ENCODE measurements at regions not wholly inside any gene's neighbourhood (a gene's known extent, or its start where the extent isn't known, plus 50 kb on each side); places are given as distances from the start of the nearest gene placed in this dataset.
A peak's percentile ranks its signal among the peaks of the same experiment; 100 is the strongest.

DNA sequence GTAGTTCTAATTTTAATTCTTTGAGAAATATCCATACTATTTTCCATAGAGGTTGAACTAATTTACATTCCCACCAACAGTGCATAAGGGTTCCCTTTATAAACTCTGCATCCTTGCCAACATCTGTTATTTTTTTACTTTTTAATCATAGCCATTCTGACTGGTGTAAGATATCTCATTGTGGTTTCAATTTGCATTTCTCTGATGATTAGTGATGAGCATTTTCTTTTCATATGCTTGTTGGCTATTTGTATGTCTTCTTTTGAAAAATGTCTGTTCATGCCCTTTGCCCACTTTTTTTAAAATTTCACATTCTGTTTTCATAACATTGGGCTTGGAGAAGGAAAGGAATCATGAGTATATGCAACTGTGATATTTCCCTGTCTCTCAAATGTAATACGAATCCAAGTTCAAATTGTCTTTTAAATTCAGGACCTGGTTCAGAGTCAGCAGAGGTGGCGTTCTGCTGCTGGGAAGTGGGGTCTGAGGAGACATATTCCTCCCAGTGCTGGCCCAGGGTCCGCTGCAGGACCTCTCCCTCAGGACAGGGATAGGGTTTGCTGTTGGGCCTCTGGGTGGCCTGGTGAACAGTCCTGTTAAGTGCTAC lies 81.2 kb upstream of the ETV6 start:
- DNase-seq (ENCODE audit: low spot score), result no peak

DNA sequence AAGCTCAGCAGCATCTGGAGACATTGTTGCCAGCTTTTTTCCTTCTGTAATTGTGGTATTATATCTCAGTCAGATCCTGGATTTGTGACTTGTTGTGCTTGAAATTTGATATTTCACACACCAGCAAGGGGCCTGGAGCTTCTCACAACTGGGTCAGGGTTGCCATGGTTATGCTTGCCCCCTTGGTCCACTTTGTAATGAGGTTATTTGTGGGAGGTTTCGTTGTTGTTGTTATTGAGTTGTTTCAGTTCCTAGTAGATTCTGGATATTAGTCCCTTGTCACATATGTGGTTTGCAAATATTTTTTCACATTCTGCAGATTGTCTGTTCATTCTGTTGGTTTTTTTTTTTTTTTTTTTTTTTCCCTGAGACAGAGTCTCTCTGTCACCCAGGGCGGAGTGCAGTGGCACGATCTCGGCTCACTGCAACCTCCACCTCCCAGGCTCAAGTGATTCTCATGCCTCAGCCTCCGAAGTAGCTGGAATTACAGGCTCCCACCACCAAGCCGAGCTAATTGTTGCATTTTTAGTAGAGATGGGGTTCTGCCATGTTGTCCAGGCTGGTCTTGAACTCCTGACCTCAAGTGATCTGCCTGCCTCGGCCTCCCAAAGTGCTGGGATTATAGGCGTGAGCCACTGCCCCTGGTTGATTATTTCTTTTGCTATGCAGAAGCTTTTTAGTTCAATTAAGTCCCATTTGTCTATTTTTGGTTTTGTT lies 80.6 kb upstream of the ETV6 start:
- DNase-seq (ENCODE audit: low spot score), result no peak

DNA sequence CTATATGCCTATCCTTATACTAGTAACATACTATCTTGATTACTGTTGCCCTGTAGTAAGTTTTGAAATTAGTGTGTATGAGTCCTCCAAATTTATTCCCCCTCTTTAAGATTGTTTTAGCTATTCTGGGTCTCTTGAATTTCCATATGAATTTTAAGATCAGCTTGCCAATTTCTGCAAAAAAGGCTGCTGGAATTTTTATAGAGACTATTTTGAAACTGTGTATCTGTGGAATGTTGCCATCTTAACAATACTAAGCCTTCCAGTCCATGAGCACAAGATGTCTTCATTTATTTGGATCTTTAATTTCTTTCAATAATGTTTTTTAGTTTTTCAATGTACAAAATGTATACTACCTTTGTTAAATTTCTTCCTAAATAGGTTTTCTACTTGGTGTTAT lies 79.8 kb upstream of the ETV6 start:
- DNase-seq (ENCODE audit: low spot score), result no peak

DNA sequence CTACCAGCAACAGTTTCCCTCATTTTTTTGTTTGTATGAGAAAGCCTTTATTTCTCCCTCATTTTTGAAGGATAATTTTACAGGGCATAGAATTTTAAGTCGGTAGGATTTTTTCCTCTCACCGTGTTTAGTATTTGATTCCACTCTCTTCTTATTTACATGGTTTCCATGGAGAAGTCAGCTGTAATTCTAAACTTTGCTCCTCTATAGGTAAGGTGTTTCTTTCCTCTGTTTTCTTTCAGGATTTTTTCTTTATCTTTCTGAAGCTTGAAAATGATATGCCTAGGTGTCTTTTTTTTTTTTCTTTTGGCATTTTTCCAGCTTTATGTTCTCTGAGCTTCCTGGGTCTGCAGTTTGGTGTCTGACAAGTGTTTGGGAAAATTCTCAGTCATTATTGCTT lies 75.6 kb upstream of the ETV6 start:
- no peak for DNase-seq (ENCODE audit: low spot score)

DNA sequence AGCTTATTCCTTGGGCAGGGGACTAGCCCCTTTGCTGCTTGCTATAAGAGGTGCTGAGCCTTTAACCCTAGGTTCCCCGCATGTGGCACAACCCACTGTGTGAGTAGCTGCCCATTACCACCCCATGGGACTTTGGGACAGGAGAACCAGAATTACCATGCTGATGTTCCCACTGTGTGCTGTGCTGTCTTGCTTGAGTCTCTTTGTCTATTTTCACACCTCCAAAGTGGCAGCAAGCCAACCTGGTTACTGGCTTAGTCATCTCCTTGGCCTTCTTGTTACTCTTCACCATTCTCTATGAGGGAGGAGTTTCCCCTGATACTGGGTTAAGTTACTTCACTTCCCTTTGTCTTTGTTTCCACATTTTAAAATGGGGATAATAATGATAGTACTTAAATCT lies 73.4 kb upstream of the ETV6 start:
- peak; percentile 32 for DNase-seq (ENCODE audit: low spot score)

DNA sequence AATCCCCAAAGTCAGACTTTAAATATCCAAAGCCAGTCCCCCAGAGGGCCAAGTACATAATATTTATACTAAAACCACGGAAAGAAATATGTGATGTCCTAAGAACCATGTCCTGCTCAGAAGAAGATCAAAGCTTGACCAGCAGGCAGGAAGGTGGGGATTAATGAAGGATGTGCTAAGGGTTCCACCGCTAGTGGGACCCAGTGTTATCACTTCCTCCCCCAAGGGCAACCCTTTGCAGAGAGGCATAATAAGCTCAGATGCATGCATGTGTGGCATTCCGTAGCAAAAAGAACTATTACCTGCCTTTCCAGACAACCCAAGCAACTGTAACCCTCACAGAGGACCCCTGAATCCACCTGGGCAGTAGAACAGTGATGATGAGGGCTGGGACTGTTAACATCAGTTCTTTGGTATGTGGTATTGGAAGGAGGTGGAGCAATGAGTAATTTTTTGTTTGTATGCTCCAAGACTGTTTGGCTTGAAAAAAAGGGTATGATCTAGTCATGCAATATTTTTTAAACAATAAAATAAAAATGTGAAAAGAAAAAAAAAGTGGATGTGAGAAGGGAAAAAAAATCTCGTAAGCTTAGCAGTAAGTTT lies 71.7 kb upstream of the ETV6 start:
- no peak for DNase-seq (ENCODE audit: low spot score)

DNA sequence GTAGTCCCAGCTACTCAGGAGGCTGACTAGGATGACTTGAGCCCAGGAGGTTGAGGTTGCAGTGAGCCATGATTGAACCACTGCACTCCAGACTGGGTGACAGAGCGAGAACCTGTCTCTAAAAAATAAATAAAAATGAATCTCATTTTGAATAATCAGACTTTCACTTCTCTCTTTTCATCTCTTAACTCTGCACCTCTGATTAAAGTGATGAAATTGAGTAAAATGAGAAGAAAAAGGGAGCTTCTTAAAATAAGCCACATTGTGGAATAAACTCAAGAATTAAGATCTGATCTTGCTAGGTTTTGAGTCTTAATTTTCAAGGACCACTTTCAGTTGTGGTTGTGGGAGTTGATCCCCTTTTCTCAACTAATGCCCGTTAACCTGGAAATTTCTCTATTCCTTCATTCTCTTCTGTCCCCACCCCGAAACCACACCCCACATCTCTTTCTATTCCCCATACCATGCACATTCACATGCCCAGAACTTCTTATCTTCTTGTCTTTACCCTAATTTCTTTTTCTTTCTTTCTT lies 70.9 kb upstream of the ETV6 start:
- DNase-seq (ENCODE audit: low spot score), result no peak

DNA sequence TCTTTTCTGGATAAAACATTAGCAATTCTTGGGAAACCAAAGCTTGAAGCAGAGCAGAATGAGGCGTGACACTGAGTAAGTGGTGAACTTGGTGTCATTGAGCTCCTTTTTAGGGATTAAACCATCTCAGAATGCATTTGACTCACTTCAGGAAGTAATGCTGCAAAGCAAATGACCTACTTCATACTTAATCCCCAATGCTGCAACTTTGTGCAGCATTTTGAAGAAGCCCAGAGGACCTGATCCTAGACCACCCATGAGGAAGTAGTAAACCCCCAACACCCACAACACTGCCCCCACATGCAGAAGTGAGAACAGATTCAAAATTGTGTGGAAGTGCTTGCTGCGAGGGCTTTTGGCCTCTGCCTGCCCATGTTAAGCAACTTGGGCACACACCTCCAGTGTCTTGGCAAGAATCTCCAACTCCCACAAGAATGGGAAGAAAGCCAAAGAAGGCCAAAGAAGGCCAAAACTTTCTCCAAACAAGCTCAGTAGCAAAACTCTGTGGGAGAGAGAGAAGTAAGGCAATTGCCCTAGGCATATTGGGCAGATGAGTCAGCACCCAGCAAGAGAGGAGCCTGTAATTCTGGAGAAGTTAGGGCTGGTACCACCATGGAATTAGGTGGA lies 69.2 kb upstream of the ETV6 start:
- peak; percentile 26 for DNase-seq (ENCODE audit: low spot score)

DNA sequence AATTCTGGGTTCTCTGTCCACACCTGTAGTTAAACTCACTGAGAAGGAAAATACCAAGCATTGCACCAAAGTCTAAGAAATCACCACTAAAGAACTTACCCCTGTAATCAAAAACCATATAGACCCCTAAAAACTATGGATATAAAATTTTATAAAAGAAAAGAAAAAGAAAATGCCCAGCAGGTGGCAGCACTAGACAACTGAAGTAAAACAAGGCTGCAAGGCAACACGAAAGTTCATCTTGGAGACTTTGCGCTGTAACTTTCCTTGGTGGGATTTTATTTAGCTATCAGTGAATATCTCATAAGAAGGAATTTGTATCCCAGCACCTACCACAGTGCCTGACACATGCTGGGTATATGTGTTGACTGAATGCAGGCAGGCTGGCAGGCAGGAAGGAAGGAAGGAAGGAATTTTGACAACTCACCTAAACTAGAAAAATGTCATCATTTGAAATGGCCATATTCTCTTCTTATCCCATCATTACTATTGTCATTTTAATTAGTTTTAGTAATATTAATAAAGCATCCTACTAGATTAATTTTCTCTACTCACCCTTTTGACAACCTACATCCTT lies 68.2 kb upstream of the ETV6 start:
- DNase-seq (ENCODE audit: low spot score), result peak; percentile 40

DNA sequence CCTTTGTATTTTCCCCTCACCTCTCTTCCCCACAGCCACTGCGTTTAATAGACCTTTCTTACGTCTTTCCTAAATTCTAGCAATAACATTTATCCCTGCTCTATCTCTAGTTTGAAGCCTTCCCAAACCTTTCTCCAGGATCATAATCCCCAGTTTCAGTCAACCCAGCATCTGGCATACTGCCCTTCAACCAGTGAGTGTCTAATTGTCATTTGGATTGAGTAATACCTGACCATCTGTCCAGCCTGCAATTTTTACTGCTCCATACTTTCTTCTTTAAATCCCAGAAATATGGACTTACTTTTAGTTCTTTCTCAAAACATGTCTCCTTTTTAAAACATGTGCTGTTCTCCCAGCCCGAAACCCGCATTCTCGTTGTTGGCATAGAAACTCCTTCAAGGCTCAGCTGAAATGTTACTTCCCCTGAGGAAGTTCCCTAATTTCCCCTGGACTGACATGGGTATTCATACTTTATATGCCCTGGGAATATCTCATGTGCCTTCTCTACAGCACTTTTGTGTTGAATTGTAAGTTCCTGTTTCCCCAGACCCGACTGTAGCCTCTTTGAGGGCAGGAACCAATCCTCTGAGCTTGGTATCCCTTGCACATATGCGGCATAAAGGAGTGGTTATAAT lies 65.1 kb upstream of the ETV6 start:
- no peak for DNase-seq (ENCODE audit: low spot score)

DNA sequence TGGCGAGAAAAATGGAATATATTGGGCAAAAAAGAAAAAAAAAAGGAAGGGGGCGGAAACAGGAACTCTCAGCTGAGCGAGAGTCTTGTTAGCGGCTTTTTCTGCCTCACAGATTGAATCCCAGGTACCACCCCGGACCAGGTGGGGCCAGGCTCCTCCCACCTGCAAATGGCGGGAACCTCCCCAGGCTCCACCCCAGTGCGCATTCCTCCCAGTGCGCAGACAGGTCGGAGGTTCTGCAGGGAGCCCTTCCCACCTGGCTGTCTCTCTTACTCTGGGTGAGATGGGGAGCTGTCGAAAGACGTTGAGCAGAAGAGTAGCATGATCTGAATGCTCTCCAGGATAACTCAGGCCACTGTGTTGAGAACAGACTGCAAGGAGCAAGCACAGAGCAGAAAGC lies 57.0 kb upstream of the ETV6 start:
- DNase-seq (ENCODE audit: low spot score), result no peak

DNA sequence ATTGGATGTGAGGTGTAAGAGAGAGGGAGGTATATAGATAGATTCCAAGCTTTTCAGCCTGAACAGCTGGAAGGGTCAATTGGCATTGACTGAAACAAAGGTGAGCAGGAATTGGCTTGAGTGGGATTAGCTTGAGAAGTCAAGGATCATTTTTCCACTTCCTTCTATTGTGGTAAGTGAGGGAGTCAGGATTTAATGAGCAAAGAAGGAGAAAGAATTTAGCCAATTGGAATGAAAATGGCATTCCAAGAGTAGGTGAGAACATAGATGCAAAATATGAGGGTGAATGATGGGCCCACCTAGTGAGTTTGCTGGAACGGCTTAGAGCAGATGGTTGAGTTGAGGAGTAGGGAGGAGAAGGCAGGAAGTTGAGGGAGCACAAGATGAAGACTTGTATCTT lies 56.5 kb upstream of the ETV6 start:
- DNase-seq (ENCODE audit: low spot score), result no peak

DNA sequence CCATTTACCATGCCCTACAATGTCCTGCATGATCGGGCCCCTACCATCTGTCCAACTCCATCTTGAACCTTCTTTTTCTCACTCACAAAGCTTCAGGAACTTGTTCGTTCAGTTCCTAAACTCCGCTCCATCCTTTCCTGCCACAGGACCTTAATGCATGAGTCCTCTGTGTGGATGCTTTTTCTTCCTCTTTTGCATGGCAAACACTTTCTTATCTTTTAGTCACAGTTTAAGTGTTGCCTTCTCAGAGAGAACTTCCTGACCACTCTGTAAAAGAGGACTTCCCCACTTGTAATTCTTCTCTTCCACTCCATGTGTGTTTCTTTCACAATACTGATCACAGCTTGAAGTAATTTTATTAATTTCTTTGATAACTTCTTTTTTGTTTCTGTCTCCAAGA lies 54.4 kb upstream of the ETV6 start:
- no peak for DNase-seq (ENCODE audit: low spot score)

DNA sequence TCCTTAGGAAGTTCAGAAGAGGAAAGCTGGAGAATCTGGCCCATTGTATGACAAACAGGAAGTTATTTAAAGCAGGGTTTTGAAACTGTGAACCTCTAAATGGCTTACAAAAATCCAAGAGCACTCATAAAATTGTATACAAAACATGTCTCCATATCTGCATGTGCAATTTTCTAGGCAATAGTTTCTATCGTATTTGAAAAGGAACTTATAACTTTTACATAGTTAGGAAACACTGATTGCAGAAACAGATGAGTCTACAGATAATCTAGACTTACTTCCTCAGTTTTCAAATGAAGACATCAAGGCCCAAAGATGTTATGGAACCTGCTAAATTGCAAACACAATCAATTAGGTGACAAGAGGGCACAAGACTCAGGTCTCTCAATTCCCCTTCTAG lies 53.3 kb upstream of the ETV6 start:
- DNase-seq (ENCODE audit: low spot score), result no peak

DNA sequence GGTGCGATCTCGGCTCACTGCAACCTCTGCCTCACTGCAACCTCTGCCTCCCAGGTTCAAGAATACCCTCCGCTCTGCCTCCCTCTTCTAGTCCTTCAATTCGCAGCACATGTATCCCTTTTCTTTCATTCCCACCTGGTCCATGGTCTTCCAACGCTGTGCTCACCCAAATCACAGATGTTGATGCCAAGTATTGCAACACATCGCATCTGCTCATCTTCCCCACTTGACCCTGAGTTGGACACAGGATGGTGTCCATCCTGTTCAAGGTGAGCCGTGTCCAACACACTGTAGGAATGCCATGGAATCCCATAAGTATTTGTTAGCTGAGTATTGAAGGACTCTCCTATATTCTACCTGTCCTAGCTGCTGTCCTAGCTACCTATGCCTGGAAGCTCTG lies 50.6 kb upstream of the ETV6 start:
- no peak for DNase-seq (ENCODE audit: low spot score)
